Spleen (tissue), 11 donors: ENCODE measurements at regions not wholly inside any gene's neighbourhood (a gene's known extent, or its start where the extent isn't known, plus 50 kb on each side); places are given as distances from the start of the nearest gene placed in this dataset.

Experiments used
- DNase-seq: peaks from one replicate; pipeline ENCODE4 v3.0.0-alpha.2; 2020
- H3K27ac ChIP-seq, 8 donors: fragments of 200-600 bp; sonication (generic) in 7 of 8; 1 replicate in 4 of 8; 2 replicates in 4 of 8; pipeline versions ENCODE4 v1.5.0 to v1.8.0; 2016 to 2021; ENCODE audit warnings: inconsistent platforms in 4 of 8, mild to moderate bottlenecking in 4 of 8, moderate library complexity in 1 of 8
- H3K27me3 ChIP-seq, 7 donors: fragments of 200-600 bp; sonication (generic) in 6 of 7; replicated peaks in 1 of 7; 1 replicate in 4 of 7; 2 replicates in 3 of 7; pipeline versions ENCODE4 v1.5.0 to v1.8.0; 2016 to 2021; ENCODE audit warnings: inconsistent platforms in 3 of 7, mild to moderate bottlenecking in 1 of 7
- H3K36me3 ChIP-seq, 6 donors: fragments of 200-600 bp; sonication (generic) in 5 of 6; 1 replicate in 4 of 6; 2 replicates in 2 of 6; pipeline versions ENCODE4 v1.5.0 to v1.8.0; 2016 to 2021; ENCODE audit warnings: inconsistent platforms in 2 of 6
- H3K4me1 ChIP-seq, 6 donors: fragments of 200-600 bp; sonication (generic) in 5 of 6; 1 replicate in 3 of 6; 2 replicates in 3 of 6; pipeline versions ENCODE4 v1.5.0 to v1.8.0; 2016 to 2021; ENCODE audit warnings: inconsistent platforms in 3 of 6
- H3K4me3 ChIP-seq, 8 donors: fragments of 200-600 bp; sonication (generic) in 7 of 8; 1 replicate in 4 of 8; 2 replicates in 4 of 8; pipeline versions ENCODE4 v1.5.0 to v1.8.0; 2016 to 2021; ENCODE audit warnings: inconsistent platforms in 4 of 8, mild to moderate bottlenecking in 4 of 8, moderate library complexity in 2 of 8
- H3K9me3 ChIP-seq, 8 donors: fragments of 200-600 bp; sonication (generic) in 7 of 8; 1 replicate in 4 of 8; 2 replicates in 4 of 8; pipeline versions ENCODE4 v1.5.0 to v1.8.0; 2016 to 2021; ENCODE audit warnings: inconsistent platforms in 4 of 8
- CTCF ChIP-seq, 11 experiments: fragments of 200-600 bp in 7 of 11; fragments of 450-650 bp in 4 of 11; sonication (generic) in 4 of 11; IDR thresholded peaks in 8 of 11; conservative IDR thresholded peaks in 3 of 11; 1 replicate in 7 of 11; 2 replicates in 4 of 11; pipeline versions ENCODE4 v1.4.0 to v1.8.0; 2016 to 2021; ENCODE audit warnings: antibody characterized with exemption in 11 of 11, inconsistent platforms in 4 of 11, mild to moderate bottlenecking in 1 of 11
- POLR2A ChIP-seq, 3 donors: fragments of 450-650 bp; IDR thresholded peaks; one replicate each; pipeline ENCODE4 v1.5.1; 2017; ENCODE audit warnings: antibody characterized with exemption in 3 of 3, mild to moderate bottlenecking in 1 of 3
- POLR2AphosphoS5 ChIP-seq, 3 donors: sonication (generic); formaldehyde crosslinking; IDR thresholded peaks; one replicate each; pipeline ENCODE4 v1.5.1; 2017; ENCODE audit warnings: antibody characterized with exemption in 3 of 3
- WGBS, 5 donors: extraction: QIAGEN DNeasy Blood & Tissue Kit in 3 of 5; methylation state at CpG; one replicate each; pipeline versions ENCODE4 v1.1.5 to v1.1.7; 2013 to 2018; 5-methylcytosine and 5-hydroxymethylcytosine counted together
- intact Hi-C: fragments of 100-400 bp; cut with DNase I; formaldehyde crosslinking; loops from one replicate; pipeline ENCODE4 v1.15.0; 2023; ENCODE audit warnings: low total_unique reads
- donor health status: healthy with polysubstance abuse.
- donor health status: DM: no; HTN: no; CAD: no; lungs with moderate emphysema.
- donor health status: DM: no; HTN: no; CAD: no.
- donor health status: Bipolar disorder and iron deficiency.
- donor health status: healthy.
- donor health status: DM: no; HTN: no; CAD: no.
- donor health status: DM: yes; HTN: yes; CAD: no.

GRCh38 chr2:240237609-240238174, 97.2 kb upstream of the OTOS start:
- Histone ChIP-seq H3K4me3 (no peak overlapping the region), H3K4me1 (peaks cover 4 to 35% (median 18%) of the 10 kb centered on the region in 6 donors), H3K36me3 (no peaks in the 10 kb centered on the region), H3K9me3 (no peaks in the 10 kb centered on the region), H3K27ac (peak overlapping the region in 5 of 8 donors; percentile 11 to 68 (median 60)), H3K27me3 (peaks cover 0 to 17% (median 0%) of the 10 kb centered on the region in 7 donors)
- WGBS, 5 donors = 45 to 80% (median 70%) methylated on average over 11 of the region's 11 CpGs
- TF ChIP-seq POLR2AphosphoS5 (IDR thresholded peaks at IDR 0.05) (peak in 1 of 3 donors; percentile 37), CTCF (IDR thresholded peaks at IDR 0.05 in 8 of 11, conservative IDR thresholded peaks at IDR 0.05 in 3 of 11) (no peak), POLR2A (IDR thresholded peaks at IDR 0.05) (no peak)
- DNase-seq = peak; percentile 62
- intact Hi-C loops = no loop called here

- intact Hi-C loops = no loop called here
- TF ChIP-seq POLR2AphosphoS5 (IDR thresholded peaks at IDR 0.05) (no peak), POLR2A (IDR thresholded peaks at IDR 0.05) (no peak), CTCF (IDR thresholded peaks at IDR 0.05 in 8 of 11, conservative IDR thresholded peaks at IDR 0.05 in 3 of 11) (no peak)
- H3K27ac ChIP-seq = peak overlapping the region in 3 of 8 donors; percentile 11 to 68 (median 60)
- no peak for DNase-seq
- 67 to 94% (median 71%) methylated on average over 1 of the region's 1 CpG for WGBS, 5 donors
- H3K4me3 ChIP-seq = no peak overlapping the region
- peaks cover 0 to 17% (median 0%) of the 10 kb centered on the region in 7 donors for H3K27me3 ChIP-seq
- no peaks in the 10 kb centered on the region for H3K9me3 ChIP-seq
- H3K36me3 ChIP-seq = no peaks in the 10 kb centered on the region
- peaks cover 0 to 30% (median 14%) of the 10 kb centered on the region in 6 donors for H3K4me1 ChIP-seq
Measured at GRCh38 chr2:240238201-240238600, 97.7 kb upstream of the OTOS start.

GRCh38 chr2:240238786-240239185, 98.3 kb upstream of the OTOS start:
- no peak for TF ChIP-seq CTCF (IDR thresholded peaks at IDR 0.05 in 8 of 11, conservative IDR thresholded peaks at IDR 0.05 in 3 of 11)
- no peak for TF ChIP-seq POLR2A (IDR thresholded peaks at IDR 0.05)
- no peak for TF ChIP-seq POLR2AphosphoS5 (IDR thresholded peaks at IDR 0.05)
- DNase-seq = no peak
- H3K4me3 ChIP-seq = no peak overlapping the region
- WGBS, 5 donors = 48 to 81% (median 76%) methylated on average over 1 of the region's 1 CpG
- H3K9me3 ChIP-seq = no peaks in the 10 kb centered on the region
- peaks cover 0 to 24% (median 13%) of the 10 kb centered on the region in 6 donors for H3K4me1 ChIP-seq
- H3K27ac ChIP-seq = no peak overlapping the region
- peaks cover 0 to 13% (median 0%) of the 10 kb centered on the region in 7 donors for H3K27me3 ChIP-seq
- intact Hi-C loops = no loop called here
- H3K36me3 ChIP-seq = no peaks in the 10 kb centered on the region

- Histone ChIP-seq H3K36me3 (no peaks in the 10 kb centered on the region), H3K9me3 (no peaks in the 10 kb centered on the region), H3K27ac (no peak overlapping the region), H3K4me1 (peaks cover 0 to 20% (median 11%) of the 10 kb centered on the region in 6 donors), H3K27me3 (peaks cover 0 to 8% (median 0%) of the 10 kb centered on the region in 7 donors), H3K4me3 (no peak overlapping the region)
- no peak for TF ChIP-seq POLR2A (IDR thresholded peaks at IDR 0.05)
- TF ChIP-seq CTCF (IDR thresholded peaks at IDR 0.05 in 8 of 11, conservative IDR thresholded peaks at IDR 0.05 in 3 of 11) = no peak
- no peak for TF ChIP-seq POLR2AphosphoS5 (IDR thresholded peaks at IDR 0.05)
- 79 to 90% (median 89%) methylated on average over 1 of the region's 1 CpG for WGBS, 5 donors
- intact Hi-C loops = no loop called here
- no peak for DNase-seq
Measured at GRCh38 chr2:240239325-240239724, 98.9 kb upstream of the OTOS start.
